HG03103 (cell line): ENCODE measurements at regions not wholly inside any gene's neighbourhood (a gene's known extent, or its start where the extent isn't known, plus 50 kb on each side); places are given as distances from the start of the nearest gene placed in this dataset.

Experiments
- ATAC-seq: cut with Tn5 transposase; IDR thresholded peaks from one replicate; pipeline ENCODE4 v1.9.1; 2021; ENCODE audit warnings: low read depth; ENCODE audit not compliant: unreplicated experiment

DNA sequence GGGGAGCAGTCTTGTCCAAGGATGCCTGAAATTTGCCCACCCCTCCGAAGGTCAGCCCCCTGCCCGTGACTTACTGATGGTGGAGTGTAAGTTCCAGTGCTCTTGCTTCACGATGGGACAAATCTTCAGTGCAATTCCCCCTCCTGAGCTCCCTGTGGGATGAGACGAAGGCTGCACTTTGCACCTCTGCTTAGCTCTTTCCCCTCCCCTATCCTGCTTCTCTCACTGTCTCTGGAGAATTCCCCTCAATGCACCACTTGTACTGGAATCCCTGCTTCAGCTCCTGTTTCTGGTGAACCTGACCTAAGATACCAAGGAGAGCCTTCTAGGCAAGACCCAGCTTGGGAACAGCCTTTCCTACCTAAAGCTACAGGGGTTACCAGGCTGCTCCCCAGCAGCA, 122.9 kb upstream of the ZMIZ1 start:
- ATAC-seq = no peak

DNA sequence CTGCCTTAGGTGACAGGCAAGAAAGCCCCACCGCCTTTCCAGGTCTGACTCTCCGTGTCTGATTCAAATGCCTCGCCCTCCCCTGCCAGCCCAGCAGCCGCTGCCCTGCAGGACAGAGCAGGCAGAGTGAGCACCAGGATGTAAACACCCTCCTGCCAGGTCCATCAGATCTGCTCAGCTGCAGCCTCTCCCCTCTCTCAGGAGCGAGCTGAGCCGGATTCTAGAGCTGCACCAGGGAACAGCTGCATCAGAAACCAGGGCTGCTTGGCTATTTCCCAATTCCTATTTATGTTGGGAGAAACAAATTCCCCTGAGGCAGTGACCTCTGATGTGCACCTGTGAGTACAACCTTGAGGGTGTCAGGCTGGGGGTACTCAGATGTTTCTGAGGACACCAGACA, 121.5 kb upstream of the ZMIZ1 start:
- ATAC-seq = no peak

DNA sequence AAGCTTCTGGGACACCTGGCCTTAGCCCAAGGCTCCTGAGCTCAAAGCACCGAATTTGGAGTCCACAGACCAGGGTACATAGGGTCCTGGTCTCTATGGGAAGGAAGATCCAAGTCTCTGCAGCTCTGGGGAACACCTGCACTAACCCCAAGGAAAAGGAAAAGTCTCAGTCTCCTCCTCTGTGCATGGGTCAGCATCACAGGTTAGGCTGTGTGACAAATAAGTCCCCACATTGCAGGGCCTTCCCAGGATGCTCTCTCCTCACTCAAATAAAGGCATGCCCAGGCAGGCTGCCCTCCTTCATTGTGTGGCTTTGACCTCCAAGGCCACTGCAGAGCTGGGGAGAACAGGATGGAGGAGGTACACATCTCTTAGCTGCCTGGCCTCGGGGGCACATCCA, 121.0 kb upstream of the ZMIZ1 start:
- no peak for ATAC-seq

DNA sequence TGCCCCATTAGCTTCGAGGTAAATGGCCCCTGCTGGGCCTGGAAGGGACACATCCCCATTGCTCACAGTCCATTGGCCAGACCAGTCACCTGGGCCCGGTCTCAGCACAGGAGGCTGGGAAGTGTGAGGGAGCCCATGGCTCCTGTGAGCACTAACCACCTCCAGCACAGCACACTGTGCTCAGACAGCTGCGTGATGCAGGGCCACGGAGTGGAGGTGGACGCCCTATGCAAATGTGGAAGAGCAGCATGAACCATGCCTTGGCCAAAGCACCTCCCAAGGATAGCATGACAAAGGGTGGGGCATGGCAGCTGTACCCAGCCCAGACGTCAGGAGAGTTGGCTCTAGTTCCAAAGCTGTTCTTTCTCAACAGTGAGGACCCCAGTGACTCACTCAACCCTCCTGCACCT, 120.1 kb upstream of the ZMIZ1 start:
- no peak for ATAC-seq

GRCh38 chr10:78950656-78951587, 117.8 kb upstream of the ZMIZ1 start:
- no peak for ATAC-seq

DNA sequence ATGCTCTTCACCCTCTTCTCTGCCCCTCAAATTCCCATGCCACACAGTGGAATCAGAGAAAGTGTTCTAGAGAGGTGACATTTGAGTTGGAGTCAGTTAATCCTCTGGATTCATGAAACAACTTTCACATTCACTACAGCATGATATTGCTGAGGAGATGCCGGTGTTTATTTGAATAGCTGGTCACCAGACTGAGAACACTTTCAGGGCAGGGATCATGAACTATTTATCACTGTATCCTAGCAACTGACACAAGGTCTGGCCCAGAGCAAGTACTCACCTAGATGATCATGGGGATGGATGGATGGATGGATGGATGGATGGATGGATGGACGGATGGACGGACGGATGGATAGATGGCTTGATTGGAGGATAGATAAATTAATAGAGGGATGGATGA, 116.7 kb upstream of the ZMIZ1 start:
- ATAC-seq = no peak

- no peak for ATAC-seq
Measured at GRCh38 chr10:78952686-78953085, 116.1 kb upstream of the ZMIZ1 start.

DNA sequence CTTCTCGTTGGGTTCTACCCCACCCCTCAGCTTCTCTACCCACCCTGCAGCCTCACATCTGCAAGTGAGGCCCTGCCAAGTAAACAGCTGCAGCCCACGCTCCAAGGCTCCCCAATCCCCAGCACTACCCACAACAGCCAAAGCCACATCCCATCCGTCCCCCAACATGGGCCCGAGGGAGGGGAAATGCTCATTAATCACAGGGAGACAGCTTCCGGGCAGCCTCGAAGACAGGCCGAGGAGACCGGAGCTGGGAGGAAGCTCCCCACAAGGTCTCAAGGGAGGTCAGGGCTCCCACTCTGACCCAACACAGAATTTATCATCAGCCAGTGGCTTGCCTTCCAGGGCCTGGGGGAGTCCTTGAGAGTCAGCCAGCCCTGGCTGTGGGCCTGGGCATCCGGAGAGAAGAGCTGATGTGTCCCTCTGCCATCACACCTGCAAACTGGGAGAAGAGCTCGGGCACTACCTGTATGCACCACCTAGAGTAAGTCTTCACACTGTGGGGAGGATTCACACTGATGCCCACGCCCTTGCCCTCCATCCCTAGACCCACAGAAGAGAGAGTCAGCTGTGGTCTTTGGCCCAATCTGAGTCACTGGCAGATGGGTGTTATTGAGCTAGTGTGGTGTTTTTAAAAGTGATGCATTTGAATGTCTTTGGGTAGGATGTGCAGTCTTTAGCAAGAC, 115.5 kb upstream of the ZMIZ1 start:
- ATAC-seq = no peak

- ATAC-seq = no peak
Measured at GRCh38 chr10:78953799-78954297, 114.9 kb upstream of the ZMIZ1 start.

DNA sequence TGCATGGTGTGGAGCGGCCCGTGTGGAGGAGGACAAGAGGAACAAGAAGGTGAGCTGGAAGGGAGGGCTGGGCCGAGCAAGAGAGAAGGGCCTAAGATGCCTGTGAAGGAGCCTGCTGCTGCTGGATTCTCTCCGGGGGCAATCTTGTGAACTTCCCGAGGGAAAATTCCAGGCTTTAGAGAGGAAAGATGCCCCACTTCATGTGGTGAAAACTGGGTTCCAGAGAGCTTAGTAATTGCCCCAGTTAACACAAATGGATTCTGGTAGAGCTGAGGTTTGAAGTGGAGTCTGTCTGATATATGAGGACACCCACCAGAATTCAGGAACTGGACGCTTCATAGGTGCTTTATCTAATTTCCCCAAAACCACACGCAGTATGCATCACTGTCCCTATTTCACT, 114.1 kb upstream of the ZMIZ1 start:
- ATAC-seq = no peak

DNA sequence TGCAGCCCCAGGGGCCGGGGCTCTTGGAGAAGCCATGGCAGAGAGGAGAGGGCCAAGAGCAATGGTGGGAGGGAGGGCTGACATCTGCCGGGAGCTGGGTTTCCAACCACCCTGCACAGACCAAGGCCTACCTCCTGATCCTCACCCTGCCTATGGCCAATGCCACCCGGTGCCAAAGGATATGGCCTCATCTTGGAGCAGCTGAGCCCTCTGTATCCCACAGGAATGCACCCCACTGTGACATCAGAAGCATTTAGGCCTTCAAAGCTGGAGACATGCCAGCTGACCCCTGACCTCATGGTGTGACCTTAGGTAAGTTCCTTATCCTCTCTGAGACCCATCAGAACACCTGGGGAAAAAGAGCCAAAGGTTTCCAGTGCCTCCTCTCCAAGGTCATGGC, 113.6 kb upstream of the ZMIZ1 start:
- no peak for ATAC-seq

DNA sequence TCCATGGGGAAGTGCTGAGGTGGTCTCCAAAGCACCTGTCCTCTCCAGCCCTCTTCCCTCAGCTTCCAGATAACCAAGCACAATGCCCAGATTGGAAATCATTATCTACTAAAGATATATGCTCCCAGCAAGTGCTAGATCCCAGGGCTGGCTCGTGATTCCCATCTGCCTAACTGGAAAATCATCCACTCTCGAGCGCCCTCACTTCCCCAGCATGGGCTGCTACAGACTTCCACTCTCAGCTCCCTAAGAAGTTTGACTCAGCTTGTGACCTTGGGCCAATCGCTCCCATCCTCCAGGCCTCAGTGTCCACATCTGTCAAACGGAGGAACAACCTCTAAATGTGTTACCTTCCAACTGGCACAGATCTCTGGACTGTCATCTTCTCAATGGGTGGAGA, 112.4 kb upstream of the ZMIZ1 start:
- no peak for ATAC-seq

DNA sequence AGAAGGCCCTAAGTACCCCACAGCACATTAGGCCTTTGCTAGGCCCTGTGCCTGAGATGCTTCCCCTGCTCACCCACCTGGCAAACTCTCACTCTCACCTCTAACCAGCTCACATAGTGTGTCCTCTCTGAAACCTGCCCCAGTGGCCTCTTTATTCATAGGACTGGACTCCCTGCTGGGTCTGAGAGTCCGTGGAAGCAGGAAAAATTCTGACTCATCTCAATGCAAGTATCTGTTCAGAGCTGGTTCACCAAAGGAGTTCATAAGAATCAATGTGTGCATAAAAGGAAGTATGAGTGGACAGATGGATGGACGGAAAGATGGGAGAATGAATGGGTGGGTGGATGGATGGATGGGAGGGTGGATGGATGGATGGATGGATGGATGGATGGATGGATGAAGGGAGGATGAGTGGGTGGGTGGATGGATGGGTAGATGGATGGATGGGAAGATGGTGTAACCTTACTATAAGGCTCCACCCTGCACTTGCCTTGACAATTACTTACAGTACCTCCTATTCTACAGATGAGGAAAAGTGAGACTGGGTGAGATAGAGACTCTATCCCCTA, 111.2 kb upstream of the ZMIZ1 start:
- no peak for ATAC-seq

GRCh38 chr10:78959217-78959923, 109.4 kb upstream of the ZMIZ1 start:
- ATAC-seq = no peak

GRCh38 chr10:78959924-78960285, 108.9 kb upstream of the ZMIZ1 start:
- no peak for ATAC-seq

- ATAC-seq = no peak
Measured at GRCh38 chr10:78960316-78960800, 108.4 kb upstream of the ZMIZ1 start.

DNA sequence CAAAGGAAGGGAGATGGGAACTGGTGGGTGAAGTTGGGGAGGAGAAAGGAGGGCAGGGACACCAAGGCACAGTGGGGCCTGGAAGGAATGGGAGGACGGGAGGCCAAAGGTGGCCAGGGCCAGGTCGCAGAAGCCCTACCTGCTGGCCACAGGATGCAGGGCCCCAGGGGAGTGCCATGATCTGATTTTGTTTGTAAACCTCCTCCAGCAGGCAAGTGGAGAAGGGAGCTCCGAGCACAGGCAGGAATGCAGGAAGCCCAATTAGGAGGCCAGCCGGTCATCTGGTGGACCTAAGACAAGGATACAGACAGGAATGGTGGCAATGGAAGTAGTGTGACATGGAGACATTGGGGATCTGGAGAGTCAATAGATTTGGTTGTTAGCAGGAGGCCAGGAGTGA, 107.0 kb upstream of the ZMIZ1 start:
- no peak for ATAC-seq

GRCh38 chr10:78963074-78964034, 105.4 kb upstream of the ZMIZ1 start:
- ATAC-seq = no peak

DNA sequence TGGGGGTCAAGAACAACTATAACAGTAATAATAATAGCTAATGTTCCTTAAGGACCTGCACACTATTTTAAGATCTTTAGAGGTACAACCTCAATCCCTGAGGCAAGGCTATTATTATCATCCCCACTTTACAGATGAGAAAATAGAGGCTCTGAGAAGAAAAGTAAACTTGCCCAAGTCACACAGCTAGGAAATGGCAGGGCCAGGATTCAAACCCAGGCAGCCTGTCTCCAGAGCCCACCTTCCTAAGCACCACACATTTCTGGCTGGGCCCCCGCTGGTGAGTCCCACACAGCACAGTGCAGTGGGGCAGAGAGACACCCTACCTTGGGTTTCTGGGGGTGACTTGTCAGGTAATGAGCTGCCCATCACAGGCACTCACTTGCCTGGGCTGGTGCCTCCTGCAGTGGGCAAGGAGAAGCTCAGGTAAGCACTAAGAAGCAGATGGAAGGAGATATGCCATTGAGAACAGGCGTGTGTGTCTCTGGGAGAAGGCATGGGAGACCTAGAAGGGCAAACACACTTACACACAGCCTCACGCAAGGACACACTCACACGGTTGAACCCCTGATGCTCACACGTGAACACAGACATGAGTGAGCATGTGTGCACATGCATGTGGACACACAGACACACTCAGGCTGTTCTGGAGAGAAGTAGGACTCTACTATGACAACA, 104.4 kb upstream of the ZMIZ1 start:
- no peak for ATAC-seq
